ENCODE measurements at regions not wholly inside any gene's neighbourhood (a gene's known extent, or its start where the extent isn't known, plus 50 kb on each side); places are given as distances from the start of the nearest gene placed in this dataset.
"Not testable (repeated sequence)": the region's sequence is repeated elsewhere in the genome, so short reads cannot be mapped to it uniquely, and the experiment has no call there.

- H3K4me3 ChIP-seq (ENCODE audit: low read depth, low read length); in situ Hi-C loops (cut with HindIII; ENCODE audit: low sequenced_read_pairs); DNase-seq (ENCODE audit: low read depth): not testable (repeated sequence)
Measured at GRCh38 chr7:35853194-35853593, 52.3 kb downstream of the SEPTIN7 start.

- in situ Hi-C loops (cut with HindIII; ENCODE audit: low sequenced_read_pairs) = no loop called here
- DNase-seq (ENCODE audit: low read depth) = no peak
- TF ChIP-seq CTCF (IDR thresholded peaks at IDR 0.05; ENCODE audit: low read depth, low read length, missing control alignments) = no peak
- H3K4me3 ChIP-seq (ENCODE audit: low read depth, low read length) = no peak overlapping the region
Measured at GRCh38 chr7:35854311-35854710, 53.5 kb downstream of the SEPTIN7 start.

- in situ Hi-C loops (cut with HindIII; ENCODE audit: low sequenced_read_pairs) = no loop called here
- no peak for TF ChIP-seq CTCF (IDR thresholded peaks at IDR 0.05; ENCODE audit: low read depth, low read length, missing control alignments)
- DNase-seq (ENCODE audit: low read depth) = no peak
- no peak overlapping the region for H3K4me3 ChIP-seq (ENCODE audit: low read depth, low read length)
Measured at GRCh38 chr7:35856175-35856574, 55.3 kb downstream of the SEPTIN7 start.

- no peak for TF ChIP-seq CTCF (IDR thresholded peaks at IDR 0.05; ENCODE audit: low read depth, low read length, missing control alignments)
- in situ Hi-C loops (cut with HindIII; ENCODE audit: low sequenced_read_pairs) = no loop called here
- DNase-seq (ENCODE audit: low read depth) = no peak
- H3K4me3 ChIP-seq (ENCODE audit: low read depth, low read length) = no peak overlapping the region
Measured at GRCh38 chr7:35860664-35861063, 59.8 kb downstream of the SEPTIN7 start.

GRCh38 chr7:35865287-35865686, 64.4 kb downstream of the SEPTIN7 start:
- in situ Hi-C loops (cut with HindIII; ENCODE audit: low sequenced_read_pairs) = no loop called here
- no peak for DNase-seq (ENCODE audit: low read depth)
- no peak overlapping the region for H3K4me3 ChIP-seq (ENCODE audit: low read depth, low read length)
- no peak for TF ChIP-seq CTCF (IDR thresholded peaks at IDR 0.05; ENCODE audit: low read depth, low read length, missing control alignments)

GRCh38 chr7:35866186-35866585, 65.3 kb downstream of the SEPTIN7 start:
- in situ Hi-C loops (cut with HindIII; ENCODE audit: low sequenced_read_pairs) = no loop called here
- no peak for DNase-seq (ENCODE audit: low read depth)
- no peak for TF ChIP-seq CTCF (IDR thresholded peaks at IDR 0.05; ENCODE audit: low read depth, low read length, missing control alignments)
- no peak overlapping the region for H3K4me3 ChIP-seq (ENCODE audit: low read depth, low read length)

- H3K4me3 ChIP-seq (ENCODE audit: low read depth, low read length); DNase-seq (ENCODE audit: low read depth); in situ Hi-C loops (cut with HindIII; ENCODE audit: low sequenced_read_pairs): not testable (repeated sequence)
Measured at GRCh38 chr7:35869117-35869516, 68.3 kb downstream of the SEPTIN7 start.

GRCh38 chr7:35869810-35870209, 69.0 kb downstream of the SEPTIN7 start:
- H3K4me3 ChIP-seq (ENCODE audit: low read depth, low read length) = no peak overlapping the region
- TF ChIP-seq CTCF (IDR thresholded peaks at IDR 0.05; ENCODE audit: low read depth, low read length, missing control alignments) = no peak
- no peak for DNase-seq (ENCODE audit: low read depth)
- in situ Hi-C loops (cut with HindIII; ENCODE audit: low sequenced_read_pairs) = no loop called here
